ENCODE measurements at regions not wholly inside any gene's neighbourhood (a gene's known extent, or its start where the extent isn't known, plus 50 kb on each side); places are given as distances from the start of the nearest gene placed in this dataset.
"Not testable (repeated sequence)": the region's sequence is repeated elsewhere in the genome, so short reads cannot be mapped to it uniquely, and the experiment has no call there.

DNA sequence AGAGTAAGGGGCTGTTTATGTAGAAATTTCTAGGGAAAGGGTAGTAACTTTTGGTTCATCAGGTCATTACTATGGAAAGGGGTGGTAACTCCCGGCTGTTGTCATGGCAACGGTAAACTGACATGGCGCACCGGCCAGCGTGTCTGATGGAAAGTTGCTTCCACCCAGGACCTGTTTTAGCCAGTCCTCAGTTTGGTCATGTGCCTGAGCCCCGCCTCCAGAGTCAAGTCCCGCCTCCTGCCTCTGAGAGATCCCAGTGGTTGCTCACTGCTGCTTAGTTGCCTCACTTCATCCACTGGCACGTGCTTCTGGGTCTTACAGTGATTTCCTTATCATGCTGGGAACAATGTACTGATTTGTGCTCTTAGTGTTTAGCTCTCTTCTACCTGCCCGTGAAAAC is 455.2 kb upstream of the ZNF507 start:
- no peak for FAIRE-seq
- Histone ChIP-seq H3K36me3 (ENCODE audit: control insufficient read depth in 2 of 2, extremely low read depth in 1 of 2, insufficient read depth in 2 of 2, low read length in 2 of 2) (no peaks in the 10 kb centered on the region), H3K27ac (ENCODE audit: control insufficient read depth, insufficient read depth, low read length) (no peak overlapping the region), H3K79me2 (ENCODE audit: control insufficient read depth, insufficient read depth, low read length) (no peaks in the 10 kb centered on the region), H3K4me1 (ENCODE audit: control insufficient read depth, extremely low read depth, insufficient read depth, low read length) (no peaks in the 10 kb centered on the region), H3K27me3 (ENCODE audit: control insufficient read depth, extremely low read depth, insufficient read depth, low read length) (no peaks in the 10 kb centered on the region), H3K9me1 (ENCODE audit: control insufficient read depth, extremely low read depth, insufficient read depth, low read length) (no peaks in the 10 kb centered on the region), H2AFZ (ENCODE audit: control insufficient read depth, low read length) (no peak overlapping the region), H3K9me3 (ENCODE audit: control insufficient read depth, low read depth, low read length) (peaks cover 1% of the 10 kb centered on the region), H4K20me1 (ENCODE audit: control insufficient read depth, extremely low read depth, insufficient read depth, low read length) (no peaks in the 10 kb centered on the region), H3K4me3 (ENCODE audit: control insufficient read depth in 2 of 3, extremely low read depth in 1 of 3, insufficient read depth in 2 of 3, low read depth in 1 of 3, low read length in 3 of 3) (no peak overlapping the region), H3K4me2 (ENCODE audit: control insufficient read depth, extremely low read depth, insufficient read depth, low read depth, low read length) (no peak overlapping the region), H3K9ac (ENCODE audit: control insufficient read depth, extremely low read depth, insufficient read depth, low read length) (no peak overlapping the region)
- DNase-seq (ENCODE audit: low read depth, low spot score) = no peak
- dilution Hi-C loops (cut with MboI; ENCODE audit: extremely low pct_ligation_motif_present, low sequenced_read_pairs) = no loop called here
- TF ChIP-seq, protein P1, sequence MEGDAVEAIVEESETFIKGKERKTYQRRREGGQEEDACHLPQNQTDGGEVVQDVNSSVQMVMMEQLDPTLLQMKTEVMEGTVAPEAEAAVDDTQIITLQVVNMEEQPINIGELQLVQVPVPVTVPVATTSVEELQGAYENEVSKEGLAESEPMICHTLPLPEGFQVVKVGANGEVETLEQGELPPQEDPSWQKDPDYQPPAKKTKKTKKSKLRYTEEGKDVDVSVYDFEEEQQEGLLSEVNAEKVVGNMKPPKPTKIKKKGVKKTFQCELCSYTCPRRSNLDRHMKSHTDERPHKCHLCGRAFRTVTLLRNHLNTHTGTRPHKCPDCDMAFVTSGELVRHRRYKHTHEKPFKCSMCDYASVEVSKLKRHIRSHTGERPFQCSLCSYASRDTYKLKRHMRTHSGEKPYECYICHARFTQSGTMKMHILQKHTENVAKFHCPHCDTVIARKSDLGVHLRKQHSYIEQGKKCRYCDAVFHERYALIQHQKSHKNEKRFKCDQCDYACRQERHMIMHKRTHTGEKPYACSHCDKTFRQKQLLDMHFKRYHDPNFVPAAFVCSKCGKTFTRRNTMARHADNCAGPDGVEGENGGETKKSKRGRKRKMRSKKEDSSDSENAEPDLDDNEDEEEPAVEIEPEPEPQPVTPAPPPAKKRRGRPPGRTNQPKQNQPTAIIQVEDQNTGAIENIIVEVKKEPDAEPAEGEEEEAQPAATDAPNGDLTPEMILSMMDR (optimal IDR thresholded peaks at IDR 0.05 in 1 of 3, IDR thresholded peaks at IDR 0.05 in 1 of 3, conservative IDR thresholded peaks at IDR 0.05 in 1 of 3; ENCODE audit: extremely low read depth in 1 of 3, insufficient read depth in 2 of 3, low read length in 3 of 3) = no peak
- no peak for TF ChIP-seq EZH2 (IDR thresholded peaks at IDR 0.05; ENCODE audit: low read length)

DNA sequence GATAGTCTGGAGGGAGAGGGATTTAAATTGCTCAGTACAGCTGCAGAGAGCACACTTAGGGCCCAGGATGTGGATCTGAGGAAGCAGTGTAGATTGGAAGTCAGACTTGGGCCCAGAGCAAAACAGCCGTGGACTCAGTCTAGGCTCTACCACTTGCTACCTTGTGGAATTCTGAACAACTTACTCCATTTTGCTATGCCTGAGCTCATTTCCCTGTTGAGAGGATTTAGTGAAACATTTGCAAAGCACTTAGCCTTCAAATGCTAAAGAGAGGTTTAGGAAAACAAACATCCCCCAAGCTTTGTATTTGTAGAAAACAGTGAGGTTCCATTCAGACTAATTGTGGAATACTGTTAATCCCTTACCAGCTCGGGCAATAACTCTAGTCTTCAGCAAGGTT is 453.4 kb upstream of the ZNF507 start:
- no peaks in the 10 kb centered on the region for H4K20me1 ChIP-seq (ENCODE audit: control insufficient read depth, extremely low read depth, insufficient read depth, low read length)
- H3K79me2 ChIP-seq (ENCODE audit: control insufficient read depth, insufficient read depth, low read length) = no peaks in the 10 kb centered on the region
- no peaks in the 10 kb centered on the region for H3K27me3 ChIP-seq (ENCODE audit: control insufficient read depth, extremely low read depth, insufficient read depth, low read length)
- dilution Hi-C loops (cut with MboI; ENCODE audit: extremely low pct_ligation_motif_present, low sequenced_read_pairs) = no loop called here
- H3K4me1 ChIP-seq (ENCODE audit: control insufficient read depth, extremely low read depth, insufficient read depth, low read length) = no peaks in the 10 kb centered on the region
- no peak for TF ChIP-seq EZH2 (IDR thresholded peaks at IDR 0.05; ENCODE audit: low read length)
- TF ChIP-seq, protein P1 (optimal IDR thresholded peaks at IDR 0.05 in 1 of 3, IDR thresholded peaks at IDR 0.05 in 1 of 3, conservative IDR thresholded peaks at IDR 0.05 in 1 of 3; ENCODE audit: extremely low read depth in 1 of 3, insufficient read depth in 2 of 3, low read length in 3 of 3) = no peak
- H3K36me3 ChIP-seq (ENCODE audit: control insufficient read depth in 2 of 2, extremely low read depth in 1 of 2, insufficient read depth in 2 of 2, low read length in 2 of 2) = no peaks in the 10 kb centered on the region
- no peak overlapping the region for H3K4me3 ChIP-seq (ENCODE audit: control insufficient read depth in 2 of 3, extremely low read depth in 1 of 3, insufficient read depth in 2 of 3, low read depth in 1 of 3, low read length in 3 of 3)
- H3K9ac ChIP-seq (ENCODE audit: control insufficient read depth, extremely low read depth, insufficient read depth, low read length) = no peak overlapping the region
- H3K9me3 ChIP-seq (ENCODE audit: control insufficient read depth, low read depth, low read length) = peaks cover 3% of the 10 kb centered on the region
- H3K9me1 ChIP-seq (ENCODE audit: control insufficient read depth, extremely low read depth, insufficient read depth, low read length) = no peaks in the 10 kb centered on the region
- H3K4me2 ChIP-seq (ENCODE audit: control insufficient read depth, extremely low read depth, insufficient read depth, low read depth, low read length) = no peak overlapping the region
- FAIRE-seq (no peak), DNase-seq (ENCODE audit: low read depth, low spot score) (no peak)
- no peak overlapping the region for H2AFZ ChIP-seq (ENCODE audit: control insufficient read depth, low read length)
- H3K27ac ChIP-seq (ENCODE audit: control insufficient read depth, insufficient read depth, low read length) = no peak overlapping the region

DNA sequence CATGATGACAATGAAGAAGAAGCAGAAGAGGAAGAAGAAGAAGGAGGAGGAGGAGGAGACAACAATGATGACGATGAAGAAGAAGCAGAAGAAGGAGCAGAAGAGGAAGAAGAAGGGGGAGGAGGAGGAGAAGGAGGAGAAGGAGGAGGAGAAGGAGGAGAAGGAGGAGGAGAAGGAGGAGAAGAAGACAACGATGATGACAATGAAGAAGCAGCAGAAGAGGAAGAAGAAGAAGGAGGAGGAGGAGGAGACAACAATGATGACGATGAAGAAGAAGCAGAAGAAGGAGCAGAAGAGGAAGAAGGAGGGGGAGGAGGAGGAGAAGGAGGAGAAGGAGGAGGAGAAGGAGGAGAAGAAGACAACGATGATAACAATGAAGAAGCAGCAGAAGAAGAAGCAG is 451.9 kb upstream of the ZNF507 start:
- H3K9me3 ChIP-seq (ENCODE audit: control insufficient read depth, low read depth, low read length); H3K4me3 ChIP-seq (ENCODE audit: control insufficient read depth in 2 of 3, extremely low read depth in 1 of 3, insufficient read depth in 2 of 3, low read depth in 1 of 3, low read length in 3 of 3): not testable (repeated sequence)

More for the DNA sequence above, 451.9 kb upstream of the ZNF507 start:
- H3K4me2 ChIP-seq (ENCODE audit: control insufficient read depth, extremely low read depth, insufficient read depth, low read depth, low read length); H3K36me3 ChIP-seq (ENCODE audit: control insufficient read depth in 2 of 2, extremely low read depth in 1 of 2, insufficient read depth in 2 of 2, low read length in 2 of 2); H3K4me1 ChIP-seq (ENCODE audit: control insufficient read depth, extremely low read depth, insufficient read depth, low read length); H3K27ac ChIP-seq (ENCODE audit: control insufficient read depth, insufficient read depth, low read length); H3K9me1 ChIP-seq (ENCODE audit: control insufficient read depth, extremely low read depth, insufficient read depth, low read length); H3K9ac ChIP-seq (ENCODE audit: control insufficient read depth, extremely low read depth, insufficient read depth, low read length); FAIRE-seq; H3K79me2 ChIP-seq (ENCODE audit: control insufficient read depth, insufficient read depth, low read length); H2AFZ ChIP-seq (ENCODE audit: control insufficient read depth, low read length); DNase-seq (ENCODE audit: low read depth, low spot score); dilution Hi-C loops (cut with MboI; ENCODE audit: extremely low pct_ligation_motif_present, low sequenced_read_pairs); H3K27me3 ChIP-seq (ENCODE audit: control insufficient read depth, extremely low read depth, insufficient read depth, low read length); H4K20me1 ChIP-seq (ENCODE audit: control insufficient read depth, extremely low read depth, insufficient read depth, low read length): not testable (repeated sequence)

All from keratinocyte (primary cell).